NT2/D1 (cell line): ENCODE measurements at regions not wholly inside any gene's neighbourhood (a gene's known extent, or its start where the extent isn't known, plus 50 kb on each side); places are given as distances from the start of the nearest gene placed in this dataset.

Experiments
- SUZ12 ChIP-seq: IDR thresholded peaks from 2 replicates; pipeline ENCODE4 v1.6.1; 2011; ENCODE audit not compliant: insufficient read length, insufficient read depth; ENCODE audit errors: extremely low read depth
- YY1 ChIP-seq: IDR thresholded peaks from 2 replicates; pipeline ENCODE4 v1.6.1; 2011; ENCODE audit not compliant: insufficient read length, insufficient read depth

DNA sequence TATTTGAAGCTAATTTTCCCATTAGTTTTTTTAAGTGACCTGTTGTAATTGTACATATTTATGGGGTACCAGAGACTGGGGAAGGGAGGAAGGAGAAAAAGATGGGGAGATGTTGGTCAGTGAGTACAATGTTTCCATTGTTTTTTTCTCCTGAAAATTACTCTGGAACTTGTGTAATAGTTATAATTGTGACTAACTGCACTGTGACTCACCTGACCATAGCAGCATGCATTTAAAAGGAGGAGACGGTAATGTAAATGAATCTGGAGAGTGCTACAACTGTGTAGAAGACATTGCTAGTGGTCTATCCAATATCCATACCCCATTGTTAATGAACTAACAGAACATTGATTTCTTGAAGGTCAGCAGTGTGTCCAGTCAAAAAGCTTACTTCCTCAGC lies 133.4 kb downstream of the RFPL4B start:
- no peak for TF ChIP-seq YY1
- TF ChIP-seq SUZ12, result no peak
